Erythroblast (primary cell): ENCODE measurements at regions not wholly inside any gene's neighbourhood (a gene's known extent, or its start where the extent isn't known, plus 50 kb on each side); places are given as distances from the start of the nearest gene placed in this dataset.

Experiments
- DNase-seq, 2 experiments: peaks; one replicate each; lab custom pipeline; 2025; lab: John Stamatoyannopoulos, UW
- GATA1 ChIP-seq: IDR thresholded peaks from 2 replicates; pipeline ENCODE4 v1.6.1; 2011; ENCODE audit warnings: low read depth, mild to moderate bottlenecking, control low read depth, low read length, moderate library complexity
- POLR2A ChIP-seq: IDR thresholded peaks from 2 replicates; pipeline ENCODE4 v1.6.1; 2011; ENCODE audit warnings: mild to moderate bottlenecking, low read length

DNA sequence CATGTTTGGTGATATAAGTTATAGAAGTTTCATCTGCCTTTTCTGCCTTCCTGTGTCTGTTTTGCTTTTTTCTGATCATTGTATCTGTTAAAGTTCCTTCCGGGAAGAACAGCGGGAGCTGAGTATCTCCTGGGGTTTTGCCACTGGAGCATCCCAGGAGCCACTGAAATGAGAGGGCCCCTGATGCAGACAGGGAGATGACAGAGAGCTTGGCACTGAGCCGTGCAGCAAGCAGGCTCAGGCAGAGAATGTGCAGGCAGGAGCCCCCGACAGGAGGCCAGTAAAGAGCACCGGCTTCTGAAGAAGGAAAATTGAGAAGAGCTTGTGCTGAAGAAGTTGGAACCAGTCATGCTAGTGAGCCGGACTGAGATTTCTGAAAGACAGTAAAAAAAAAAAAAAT, 137.8 kb downstream of the TDRD15 start:
- TF ChIP-seq POLR2A (no peak), GATA1 (no peak)
- DNase-seq = no peak

DNA sequence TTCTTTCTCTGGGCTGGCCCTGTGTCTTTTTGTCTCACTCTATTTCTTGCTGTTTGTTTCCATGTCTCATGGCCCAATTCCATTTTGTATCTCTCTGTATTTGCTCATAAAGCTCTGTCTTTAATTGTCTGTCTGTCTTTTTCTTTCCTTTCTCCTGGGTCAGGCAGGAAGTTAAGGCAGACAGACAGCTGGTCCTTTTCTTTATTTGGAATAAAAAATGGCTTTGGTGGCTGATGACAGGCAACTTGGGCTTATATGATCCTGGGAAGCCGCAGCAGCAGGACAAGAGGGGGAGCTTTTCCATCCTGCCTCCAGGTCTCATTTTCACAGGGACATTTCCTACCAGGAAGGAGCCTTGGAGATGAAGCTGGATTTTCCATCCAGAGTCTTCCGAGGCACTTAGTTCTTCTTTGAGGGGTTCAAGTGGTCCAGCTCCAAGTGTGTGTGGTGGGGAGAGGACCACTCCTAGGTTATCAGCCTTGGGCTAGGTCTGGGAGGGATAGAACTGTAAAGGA, 138.7 kb downstream of the TDRD15 start:
- DNase-seq = no peak
- TF ChIP-seq POLR2A = no peak
- no peak for TF ChIP-seq GATA1

DNA sequence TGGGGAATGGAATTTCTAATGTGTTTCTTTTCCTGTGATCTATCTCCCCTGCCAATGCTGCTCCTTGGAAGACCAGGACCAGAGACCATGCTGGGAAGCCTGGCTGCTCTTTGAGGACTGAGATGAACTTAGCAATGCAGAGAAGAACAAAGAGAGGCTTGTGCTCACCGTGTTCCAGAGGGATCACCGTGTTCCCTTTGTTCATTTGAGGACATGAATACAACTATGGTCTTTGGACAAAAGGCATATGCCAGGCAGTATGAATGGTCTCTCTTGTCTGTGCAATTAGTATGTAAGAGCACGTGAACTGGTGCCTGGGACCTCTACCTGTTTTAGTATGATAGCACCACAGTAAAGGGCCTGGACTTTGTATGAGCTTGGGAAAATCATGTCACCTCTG, 139.9 kb downstream of the TDRD15 start:
- TF ChIP-seq POLR2A (no peak), GATA1 (no peak)
- DNase-seq = no peak

DNA sequence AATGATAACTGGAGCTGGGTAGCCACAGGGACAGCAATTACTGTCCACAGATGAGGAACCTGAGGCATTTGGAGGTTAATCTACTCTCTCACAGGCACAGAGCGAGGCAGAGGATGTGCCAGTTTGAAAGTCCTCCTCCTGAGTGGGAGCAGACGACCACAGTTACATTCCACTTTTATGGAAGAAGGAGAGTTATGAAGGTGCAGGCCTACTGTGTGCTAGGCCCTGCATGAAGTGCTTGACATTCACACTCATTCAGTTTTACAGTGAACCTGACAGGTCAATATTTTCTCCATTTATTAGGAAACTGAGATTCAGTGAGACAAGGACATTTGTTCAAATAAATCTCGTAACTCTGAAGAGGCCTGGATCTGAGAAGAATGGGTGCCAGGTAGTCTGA, 142.0 kb downstream of the TDRD15 start:
- DNase-seq = no peak
- TF ChIP-seq POLR2A = no peak
- no peak for TF ChIP-seq GATA1

DNA sequence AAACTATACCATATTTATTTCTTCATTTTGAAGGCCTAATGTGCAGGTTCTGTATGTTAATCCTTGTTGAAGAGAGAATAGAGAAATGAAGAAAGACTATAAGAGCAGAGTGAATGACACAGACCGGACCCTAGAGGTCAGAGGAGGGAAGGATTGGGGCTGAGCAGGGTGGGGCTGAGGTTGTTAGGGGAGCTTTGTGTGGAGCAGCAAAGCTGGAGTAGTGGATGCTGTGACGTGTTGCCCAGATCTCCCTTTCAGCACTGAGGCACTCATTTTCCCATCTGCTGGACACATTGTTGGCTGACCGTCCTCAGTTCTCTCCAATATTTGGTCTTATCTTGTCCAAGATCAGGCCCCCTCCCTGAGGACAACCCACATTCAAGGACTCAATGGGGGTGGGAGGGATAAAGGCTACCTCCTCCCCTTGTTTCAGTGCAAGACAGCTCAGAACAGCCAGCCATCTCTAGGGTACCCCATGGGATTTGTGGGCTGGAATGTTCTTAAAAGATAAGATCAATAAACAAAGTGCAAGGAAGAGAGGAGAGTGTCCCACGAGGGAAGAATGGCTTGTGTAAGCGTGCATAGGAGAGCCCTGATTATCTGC, 143.6 kb downstream of the TDRD15 start:
- DNase-seq = no peak
- TF ChIP-seq GATA1 = no peak
- TF ChIP-seq POLR2A = no peak

DNA sequence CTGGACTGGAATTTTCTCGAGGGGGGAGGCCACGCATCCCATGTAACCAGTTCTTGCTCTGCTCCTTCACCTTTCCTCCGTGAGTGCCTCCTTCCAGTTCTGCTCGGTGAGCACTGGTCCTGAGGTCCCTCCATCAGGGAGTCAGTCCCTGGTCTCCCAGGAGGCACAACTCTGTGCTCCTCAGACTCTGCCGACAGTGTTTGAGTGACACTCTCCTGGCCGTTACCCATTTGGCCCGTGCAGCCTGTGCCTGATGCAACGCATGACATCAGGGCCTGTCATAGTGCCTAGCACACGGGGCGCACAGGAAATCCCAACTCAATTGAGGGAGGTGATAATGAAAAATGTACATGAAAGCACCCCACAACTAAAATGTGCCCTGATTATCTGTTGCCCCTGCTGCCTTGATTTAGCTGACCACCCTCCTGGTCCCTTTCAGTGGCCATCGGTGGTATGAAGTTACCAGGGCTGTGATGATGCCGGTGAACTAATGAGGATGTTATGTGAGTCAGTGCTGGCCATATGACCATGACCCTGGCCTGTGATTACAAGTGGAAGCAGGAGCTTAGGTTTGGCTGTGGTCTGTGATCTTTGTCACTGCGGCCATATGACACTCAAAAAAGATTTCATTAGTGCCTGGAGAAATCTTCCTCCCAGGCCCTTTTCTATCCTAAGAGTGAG, 144.6 kb downstream of the TDRD15 start:
- TF ChIP-seq GATA1 (no peak), POLR2A (no peak)
- DNase-seq = no peak

DNA sequence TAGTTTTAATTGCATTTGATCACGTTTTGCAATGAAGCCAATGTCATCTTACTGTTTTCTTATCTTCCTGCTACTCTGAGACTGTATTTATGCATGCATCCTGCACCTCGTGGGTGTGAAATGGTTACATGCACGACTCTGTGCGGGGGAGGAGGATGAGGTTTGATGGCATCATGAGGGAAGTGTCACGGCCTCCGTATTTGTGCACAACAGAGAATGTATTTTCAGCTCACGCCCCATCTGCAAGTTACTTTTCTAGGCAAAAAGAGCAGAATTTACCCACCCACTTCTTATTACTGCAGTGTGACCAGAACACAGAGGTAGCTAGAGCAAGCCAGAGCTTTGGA, 145.1 kb downstream of the TDRD15 start:
- TF ChIP-seq POLR2A (no peak), GATA1 (no peak)
- DNase-seq = no peak

DNA sequence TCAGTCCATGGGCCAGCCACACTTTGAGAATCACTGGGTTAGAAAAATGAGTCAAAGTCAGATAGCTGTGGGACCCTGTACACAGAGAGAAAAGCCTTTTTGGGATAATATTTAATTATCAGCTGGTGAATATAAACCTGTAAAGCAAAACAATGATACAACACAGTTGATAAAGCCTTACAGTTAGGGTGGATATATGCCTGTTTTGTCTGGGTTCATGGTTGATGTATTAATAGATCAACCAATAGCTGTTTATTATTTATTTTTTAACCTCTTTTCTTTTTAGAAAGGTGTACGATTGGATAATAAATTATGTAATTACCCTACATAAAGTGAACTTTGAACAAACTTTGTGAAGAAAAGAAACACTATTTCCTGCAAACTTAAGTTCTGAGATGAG, 145.6 kb downstream of the TDRD15 start:
- TF ChIP-seq GATA1 = no peak
- no peak for TF ChIP-seq POLR2A

DNA sequence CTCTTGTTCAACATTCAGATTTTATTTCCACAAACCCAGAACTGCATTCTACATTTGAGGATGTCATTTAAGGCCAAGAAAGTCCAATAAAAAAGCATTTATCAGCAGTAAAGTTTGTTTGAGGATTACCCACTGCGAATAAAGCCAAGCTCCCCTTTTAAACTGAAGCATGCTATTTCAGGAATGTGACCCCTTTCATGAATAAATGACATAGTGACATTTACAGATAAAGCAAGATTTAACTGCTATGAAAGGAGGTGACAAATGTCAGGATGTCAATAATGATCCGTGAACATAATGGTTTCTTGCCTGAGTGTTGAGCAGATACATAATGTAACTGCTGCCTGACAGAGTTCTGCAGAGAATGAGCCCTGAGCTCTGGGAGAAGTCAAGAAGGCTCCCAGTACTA, 146.3 kb downstream of the TDRD15 start:
- TF ChIP-seq GATA1 (no peak), POLR2A (no peak)
- DNase-seq = no peak

More for the DNA sequence above, 145.6 kb downstream of the TDRD15 start:
- no peak for DNase-seq

DNA sequence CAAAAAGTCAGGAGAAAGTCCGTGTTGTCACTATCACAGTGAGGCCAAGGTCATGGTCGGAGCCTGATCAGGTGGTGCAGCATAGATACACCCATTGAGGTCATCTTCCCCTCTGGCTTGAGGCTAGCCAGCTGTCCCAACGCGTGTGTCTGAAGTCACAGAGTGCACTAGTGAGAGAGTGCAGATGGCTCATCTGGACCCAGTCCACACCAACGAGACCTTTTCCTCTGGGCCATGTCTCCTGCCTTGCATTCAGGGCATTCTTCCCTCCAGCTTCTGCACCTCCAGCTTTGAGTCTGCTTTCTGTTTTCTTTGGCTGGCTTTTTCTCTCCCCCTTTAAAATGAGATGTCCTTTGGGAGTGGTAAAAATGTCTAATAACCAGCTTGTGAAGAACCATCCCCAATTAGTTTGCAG, 146.9 kb downstream of the TDRD15 start:
- no peak for DNase-seq
- TF ChIP-seq GATA1 (no peak), POLR2A (no peak)

DNA sequence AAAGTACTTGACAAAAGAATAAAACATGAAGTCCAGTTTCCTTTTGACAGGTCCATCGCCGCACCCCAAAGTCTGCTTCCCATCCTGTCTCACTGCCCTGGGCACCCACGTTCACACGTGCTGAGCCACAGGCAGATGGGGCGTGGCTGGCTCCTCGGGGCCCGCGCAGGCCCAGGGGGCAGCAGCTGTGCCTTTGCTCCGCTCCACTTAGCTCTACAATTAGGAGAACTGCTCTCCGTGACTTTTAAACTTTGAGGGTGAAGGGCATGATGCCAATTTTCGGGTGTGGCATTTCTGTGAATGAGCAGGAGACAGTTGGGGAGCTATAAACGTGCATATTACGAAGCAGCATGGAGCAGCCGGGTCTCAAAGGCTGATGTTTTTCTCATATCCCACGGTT, 152.4 kb downstream of the TDRD15 start:
- TF ChIP-seq POLR2A (no peak), GATA1 (no peak)
- DNase-seq = no peak

DNA sequence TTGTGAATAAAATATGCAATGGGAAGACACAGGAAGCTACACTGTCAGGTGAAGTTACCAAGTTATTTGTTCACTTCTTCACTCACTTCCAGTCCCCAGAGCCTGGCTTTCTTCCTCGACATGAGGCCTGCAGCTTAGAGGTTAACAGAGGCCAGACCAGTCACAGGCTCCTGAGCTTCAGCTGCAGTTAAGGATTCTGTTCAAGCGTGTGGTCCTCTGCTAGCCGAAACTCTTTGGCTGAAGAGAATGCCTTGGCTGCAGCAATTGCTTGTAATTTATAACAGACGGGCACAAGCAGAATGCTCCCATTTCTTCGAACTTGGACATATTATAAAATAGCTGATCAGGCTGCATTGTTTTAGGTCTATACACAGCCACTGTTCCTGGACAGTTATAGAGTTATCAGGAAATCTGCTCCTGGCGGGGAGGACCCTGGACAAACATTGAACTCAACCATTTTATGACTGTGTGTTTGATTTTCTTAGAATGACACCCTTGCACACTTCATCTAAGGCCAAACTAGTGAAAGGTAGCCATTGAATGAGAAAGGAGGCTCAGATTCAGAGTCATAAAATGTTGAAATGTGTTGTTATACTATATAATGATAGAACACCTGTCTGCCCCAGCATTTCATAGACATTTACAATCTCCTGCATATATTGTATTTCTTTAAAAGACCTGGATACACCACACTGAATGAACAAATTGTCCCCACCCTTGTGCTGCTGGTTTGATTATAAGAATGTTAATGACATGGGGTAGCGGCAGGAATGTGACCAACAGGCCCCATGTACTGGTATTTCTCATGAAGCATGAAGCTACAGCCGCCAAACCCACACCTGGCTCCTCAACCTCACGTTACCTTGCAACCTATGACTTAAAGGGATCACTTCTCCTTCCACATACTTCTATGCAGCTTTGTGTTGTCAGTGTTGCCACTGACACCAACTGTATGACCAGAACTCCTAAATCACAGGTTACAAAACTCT, 153.6 kb downstream of the TDRD15 start:
- DNase-seq = no peak
- TF ChIP-seq GATA1 (no peak), POLR2A (no peak)

DNA sequence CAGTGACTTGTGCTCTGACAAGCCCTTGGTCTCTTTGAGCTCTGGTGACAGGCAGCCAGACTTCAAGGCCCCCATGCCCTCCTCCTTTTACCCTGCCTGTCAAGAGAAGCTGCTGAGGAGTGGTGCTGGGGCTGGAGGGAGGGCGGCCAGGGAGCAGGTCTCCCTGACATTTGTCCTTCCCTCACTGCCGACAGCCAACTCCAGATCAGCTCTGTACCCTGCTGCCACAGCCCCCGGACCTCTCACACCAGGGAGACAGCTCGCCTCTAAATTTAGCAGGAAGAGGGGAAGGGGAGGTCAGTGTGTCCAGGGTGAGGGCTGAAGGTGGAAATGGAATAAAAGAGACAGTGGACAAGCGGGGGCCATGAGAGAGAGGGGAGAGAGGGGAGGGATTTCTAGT, 155.8 kb downstream of the TDRD15 start:
- no peak for DNase-seq
- TF ChIP-seq POLR2A (no peak), GATA1 (no peak)

DNA sequence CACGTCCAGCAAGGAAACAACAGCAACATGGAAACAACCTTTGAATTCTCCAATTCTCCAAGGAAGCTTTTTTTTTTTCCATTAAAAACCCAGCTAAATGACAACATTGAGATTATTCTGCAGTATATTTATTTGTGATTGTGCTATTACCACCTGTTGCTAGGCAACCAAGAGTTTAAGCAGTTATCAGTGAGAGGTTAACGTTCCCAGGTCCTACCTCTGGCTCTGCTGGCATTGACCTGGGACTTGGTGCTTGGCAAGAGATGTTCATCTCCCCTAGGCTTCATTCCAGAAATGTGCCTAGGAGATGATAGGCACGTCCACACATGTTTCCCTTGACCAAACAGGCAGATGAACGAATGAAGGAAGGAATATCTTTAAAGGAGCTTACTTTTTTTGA, 157.0 kb downstream of the TDRD15 start:
- no peak for DNase-seq
- TF ChIP-seq POLR2A = no peak

DNA sequence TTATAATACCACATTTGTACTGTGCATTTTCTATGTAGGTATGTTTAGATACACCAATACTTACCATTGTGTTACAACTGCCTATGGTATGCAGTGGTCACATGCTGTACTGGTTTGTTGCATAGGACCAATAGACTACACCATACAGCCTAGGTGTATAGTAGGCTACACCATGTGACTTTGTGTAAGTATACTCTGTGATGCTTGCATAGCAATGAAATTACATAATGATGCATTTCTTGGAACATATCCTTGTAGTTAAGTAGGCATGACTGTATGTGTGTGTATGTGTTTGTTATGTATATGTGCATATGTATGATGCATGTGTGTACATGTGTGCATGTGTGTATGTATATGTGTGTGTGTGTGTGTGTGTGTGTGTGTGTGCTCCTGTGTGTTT, 157.6 kb downstream of the TDRD15 start:
- TF ChIP-seq GATA1 = no peak
- TF ChIP-seq POLR2A = no peak
- no peak for DNase-seq
